CD4-positive, alpha-beta T cell treated with Interferon alpha-2 for 1 hour (primary cell): ENCODE measurements at regions not wholly inside any gene's neighbourhood (a gene's known extent, or its start where the extent isn't known, plus 50 kb on each side); places are given as distances from the start of the nearest gene placed in this dataset.

ENCODE experiments used
- DNase-seq, 2 donors: peaks; one replicate each; pipeline ENCODE4 v3.0.0-alpha.2; 2020 to 2022

DNA sequence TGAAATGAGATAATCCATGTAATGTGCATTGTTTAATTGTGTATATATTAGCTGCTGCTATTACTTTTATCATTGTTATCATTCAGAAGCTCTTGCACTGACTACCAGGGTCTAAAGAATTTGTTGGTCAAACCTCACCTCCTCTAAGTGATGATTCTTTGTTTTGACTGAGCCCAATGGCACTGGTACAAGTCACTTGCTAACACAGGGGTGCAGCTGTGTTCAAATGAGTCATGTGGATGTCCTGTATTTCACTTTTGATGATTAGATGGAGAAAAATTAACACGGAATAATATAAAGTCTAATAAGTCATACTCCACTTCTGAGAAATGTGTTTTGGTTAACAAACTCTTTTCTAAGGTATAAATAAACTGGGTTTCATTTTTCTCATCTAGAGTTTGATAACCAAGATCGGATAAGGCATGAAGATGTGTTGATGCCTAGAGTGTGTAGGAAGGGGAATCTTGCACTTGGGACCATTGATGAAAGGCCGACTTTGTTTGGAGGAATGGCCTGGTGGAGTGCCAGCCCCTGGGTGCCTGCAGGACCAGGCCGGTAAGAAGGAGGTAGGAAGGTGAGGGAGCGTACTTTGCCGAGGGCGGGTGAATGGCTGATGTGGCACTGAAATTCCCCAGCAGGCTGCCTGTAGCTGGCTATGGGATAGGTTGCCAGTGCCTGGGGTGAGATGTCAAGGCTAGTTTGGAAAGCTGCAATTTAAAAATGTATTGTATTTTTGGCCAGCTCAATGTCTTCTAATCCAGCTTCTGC is 244.7 kb upstream of the ZPLD1 start:
- DNase-seq, result no peak

GRCh38 chr3:102192575-102192974 is 242.2 kb upstream of the ZPLD1 start:
- DNase-seq, result no peak

DNA sequence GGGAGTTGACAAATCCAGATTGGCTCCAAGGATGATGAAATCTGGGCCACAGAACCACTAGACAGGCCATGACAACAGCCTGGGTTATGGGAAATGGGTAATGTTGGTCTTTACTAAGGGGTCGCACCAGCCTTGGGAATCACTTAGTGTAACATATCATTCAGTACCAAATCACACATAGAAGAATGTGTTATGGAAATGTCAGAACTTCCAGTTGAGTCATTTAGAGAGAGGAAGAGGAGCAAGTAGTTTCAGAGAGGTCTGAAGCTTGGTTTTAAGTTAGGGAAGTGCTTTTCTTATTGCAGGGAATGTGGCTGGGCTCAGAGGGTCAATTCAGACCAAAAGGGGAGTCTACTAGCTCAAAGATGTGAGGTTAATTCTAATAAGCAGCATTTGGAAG is 241.6 kb upstream of the ZPLD1 start:
- DNase-seq, result no peak

GRCh38 chr3:102194001-102194400 is 240.8 kb upstream of the ZPLD1 start:
- no peak for DNase-seq

DNA sequence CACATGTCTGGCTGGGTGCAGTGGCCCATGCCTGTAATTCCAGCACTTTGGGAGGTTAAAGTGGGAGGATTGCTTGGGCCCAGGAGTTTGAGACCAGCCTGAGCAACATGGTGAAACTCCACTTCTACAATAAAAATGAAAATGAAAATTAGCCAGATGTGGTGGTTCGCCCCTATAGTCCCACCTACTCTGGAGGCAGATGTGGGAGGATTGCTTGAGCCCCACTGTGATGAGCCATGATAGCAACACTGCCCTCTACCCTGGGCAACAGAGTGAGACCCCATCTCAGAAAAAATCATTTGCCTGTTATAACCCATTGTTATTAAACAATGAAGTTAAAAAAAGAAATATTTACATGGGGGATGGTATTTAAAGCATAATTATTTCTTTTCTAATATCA is 240.1 kb upstream of the ZPLD1 start:
- no peak for DNase-seq

DNA sequence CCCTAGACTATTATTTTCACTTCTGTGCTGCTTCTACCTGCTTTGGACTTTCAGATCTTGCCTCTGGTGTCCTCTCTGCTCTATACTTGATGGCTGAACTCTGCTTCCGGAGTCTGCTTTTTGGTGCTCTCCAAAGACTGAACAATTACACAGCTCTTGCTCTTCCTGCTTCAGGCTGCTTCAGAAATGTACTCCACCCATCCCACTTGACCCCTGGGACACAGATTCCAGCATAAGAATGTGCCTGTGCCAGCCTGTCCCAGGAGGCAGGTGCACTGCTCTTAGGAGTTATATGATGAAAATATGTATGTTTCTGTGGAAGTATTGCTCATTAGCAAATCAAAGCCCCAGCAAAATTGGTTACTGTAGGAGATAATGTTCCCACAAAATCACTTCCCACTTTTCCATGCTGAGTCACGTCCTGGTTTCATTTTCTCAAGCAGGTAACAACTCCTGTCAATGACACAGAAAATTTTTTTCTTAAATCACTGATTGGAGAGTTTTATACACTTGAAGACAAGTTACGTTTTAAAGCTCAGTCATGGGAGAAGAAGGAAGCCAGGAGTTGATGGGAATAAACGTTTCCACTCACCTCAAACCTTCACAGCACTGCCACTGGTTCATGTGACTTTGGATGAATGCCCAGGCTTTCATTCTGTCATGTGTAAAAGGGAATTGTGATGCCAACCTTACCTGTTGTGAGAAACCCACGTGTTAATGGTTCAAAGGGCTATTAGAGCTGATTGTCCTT is 239.4 kb upstream of the ZPLD1 start:
- no peak for DNase-seq

DNA sequence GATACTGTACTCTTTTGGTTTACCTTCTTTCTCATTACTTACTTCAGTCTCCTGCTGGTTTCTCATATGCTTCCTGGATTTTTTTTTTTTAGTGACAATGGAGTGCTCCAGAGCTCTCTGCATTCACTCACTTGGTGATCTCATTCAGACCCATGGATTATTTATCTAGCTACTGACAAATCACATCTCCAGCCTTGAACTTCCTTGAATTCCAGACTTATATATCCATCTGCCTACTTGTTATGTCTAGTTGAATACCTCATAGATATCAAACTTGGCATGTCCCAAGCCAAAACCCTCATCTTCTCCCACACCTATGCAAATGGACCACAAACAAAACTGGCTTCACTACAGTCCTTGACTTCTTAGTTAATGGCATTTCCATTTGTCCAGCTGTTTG is 234.7 kb upstream of the ZPLD1 start:
- no peak for DNase-seq

DNA sequence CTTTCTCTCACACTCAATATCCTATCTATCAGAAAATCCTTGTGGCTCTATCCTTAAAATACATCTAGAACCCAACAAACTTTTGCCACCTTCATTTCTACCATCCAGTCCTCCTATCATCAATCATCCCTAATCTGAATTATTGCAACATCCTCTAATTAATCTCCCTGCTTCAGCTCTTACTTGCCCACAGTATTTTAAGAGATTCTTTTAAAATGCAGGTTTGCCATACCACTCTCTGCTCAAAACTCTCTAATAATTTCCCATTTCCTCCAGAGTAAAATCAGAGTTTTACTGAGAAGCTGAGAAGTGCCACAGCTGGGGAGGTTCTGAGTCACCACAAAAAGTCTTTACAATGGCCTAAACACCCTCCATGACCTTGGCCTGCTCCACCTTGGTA is 234.3 kb upstream of the ZPLD1 start:
- no peak for DNase-seq

DNA sequence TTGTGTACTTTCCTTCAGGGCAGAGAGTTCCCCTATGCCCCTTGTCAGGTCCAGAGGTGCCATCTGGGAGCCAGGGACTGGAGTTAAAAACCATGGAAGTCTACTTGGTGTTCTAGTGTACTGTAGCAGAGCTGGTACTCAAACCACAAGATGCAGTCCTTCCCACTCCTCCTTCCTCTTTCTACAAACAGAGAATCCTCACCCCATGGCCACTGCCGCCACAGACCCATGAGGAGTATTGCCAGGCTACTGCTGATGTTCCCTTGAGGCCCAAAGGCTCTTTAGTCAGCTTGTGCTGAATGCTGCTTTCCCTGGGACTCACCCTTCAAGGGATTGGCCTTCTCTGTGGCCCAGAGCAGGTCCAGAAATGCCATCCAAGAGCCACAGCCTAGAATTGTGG is 229.2 kb upstream of the ZPLD1 start:
- DNase-seq, result no peak

DNA sequence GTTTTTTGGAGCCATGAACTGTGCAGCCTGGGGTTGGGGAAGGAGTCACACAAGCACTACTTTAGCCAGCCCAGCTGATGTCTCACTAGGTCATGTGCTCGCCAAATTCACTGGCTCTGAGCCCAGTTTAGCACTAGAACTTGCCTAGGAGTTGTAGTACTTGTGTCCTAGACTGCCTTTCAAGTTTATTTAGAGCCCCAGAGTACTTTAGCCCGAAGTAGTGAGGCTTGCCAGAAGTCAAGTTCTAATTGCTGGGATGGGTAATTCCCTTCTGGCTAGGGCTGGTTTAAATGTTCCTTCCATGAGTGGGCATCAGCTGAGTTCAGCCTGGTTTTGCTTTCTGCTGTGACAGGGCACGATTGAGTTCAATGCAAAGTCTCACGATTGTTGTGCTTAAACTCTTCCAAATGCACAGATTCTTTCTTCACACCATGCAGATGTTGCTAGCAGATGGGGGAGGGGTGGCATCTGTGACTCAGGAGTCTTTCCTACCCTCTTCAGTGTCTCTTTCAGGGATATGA is 228.2 kb upstream of the ZPLD1 start:
- DNase-seq, result no peak

DNA sequence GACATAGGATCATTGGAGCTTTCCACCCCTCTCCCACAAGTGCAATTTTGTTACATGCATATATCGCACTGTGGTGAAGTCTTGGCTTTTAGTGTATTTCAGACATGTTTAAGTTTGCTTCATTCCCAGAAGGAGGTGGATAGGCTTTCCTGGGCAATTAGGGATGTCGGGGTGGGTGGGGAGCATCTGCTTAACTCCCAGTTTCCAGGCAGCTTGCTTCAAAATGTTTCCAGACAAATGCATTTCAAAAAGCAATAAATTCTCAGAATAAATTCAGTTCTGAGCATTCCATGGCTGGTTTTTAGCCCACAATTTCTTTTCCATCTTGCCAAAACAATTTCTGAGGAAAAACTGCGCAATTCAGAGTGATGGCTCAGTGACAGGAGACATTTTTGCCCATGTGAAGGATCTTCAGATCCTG is 227.7 kb upstream of the ZPLD1 start:
- DNase-seq, result no peak

DNA sequence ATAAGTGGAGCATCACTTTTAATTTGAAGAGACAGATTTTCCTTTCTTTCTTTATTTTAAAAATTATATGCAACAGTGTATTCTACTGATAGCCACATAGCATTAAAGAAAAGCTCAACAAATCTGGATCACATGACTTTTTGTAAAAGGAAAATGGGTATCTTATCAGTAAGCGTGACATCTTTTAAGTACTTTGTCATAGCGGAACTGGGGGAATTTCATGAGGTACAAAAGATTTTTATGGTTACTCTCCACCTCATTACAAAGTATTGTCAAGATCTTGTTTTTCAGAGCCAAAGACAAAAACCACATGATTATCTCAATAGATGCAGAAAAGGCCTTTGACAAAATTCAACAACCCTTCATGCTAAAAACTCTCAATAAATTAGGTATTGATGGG is 219.6 kb upstream of the ZPLD1 start:
- DNase-seq, result peak in 1 of 2 donors; percentile 23

- DNase-seq, result peak in 1 of 2 donors; percentile 19
Observed at GRCh38 chr3:102223132-102223531, 211.7 kb upstream of the ZPLD1 start.

GRCh38 chr3:102224171-102224570 is 210.6 kb upstream of the ZPLD1 start:
- peak; percentile 12 to 23 for DNase-seq

DNA sequence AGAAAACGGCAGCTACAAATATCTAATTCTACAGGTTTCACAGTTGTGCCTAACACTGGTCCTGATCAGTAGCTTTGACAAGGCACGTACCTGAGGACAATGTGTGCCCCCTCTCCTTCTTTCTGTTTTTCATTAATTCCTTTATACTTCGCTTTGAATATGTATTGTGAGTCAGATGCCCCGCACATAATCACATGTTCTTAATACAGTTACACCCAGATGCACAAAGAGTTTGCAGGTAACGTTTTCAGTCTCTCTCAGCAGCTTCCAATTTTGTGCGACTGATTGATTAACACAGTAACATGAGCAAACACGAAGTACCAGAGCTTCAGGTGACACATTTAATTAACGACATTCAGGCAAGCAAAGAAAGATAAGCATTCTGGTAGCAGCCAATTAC is 209.8 kb upstream of the ZPLD1 start:
- no peak for DNase-seq

DNA sequence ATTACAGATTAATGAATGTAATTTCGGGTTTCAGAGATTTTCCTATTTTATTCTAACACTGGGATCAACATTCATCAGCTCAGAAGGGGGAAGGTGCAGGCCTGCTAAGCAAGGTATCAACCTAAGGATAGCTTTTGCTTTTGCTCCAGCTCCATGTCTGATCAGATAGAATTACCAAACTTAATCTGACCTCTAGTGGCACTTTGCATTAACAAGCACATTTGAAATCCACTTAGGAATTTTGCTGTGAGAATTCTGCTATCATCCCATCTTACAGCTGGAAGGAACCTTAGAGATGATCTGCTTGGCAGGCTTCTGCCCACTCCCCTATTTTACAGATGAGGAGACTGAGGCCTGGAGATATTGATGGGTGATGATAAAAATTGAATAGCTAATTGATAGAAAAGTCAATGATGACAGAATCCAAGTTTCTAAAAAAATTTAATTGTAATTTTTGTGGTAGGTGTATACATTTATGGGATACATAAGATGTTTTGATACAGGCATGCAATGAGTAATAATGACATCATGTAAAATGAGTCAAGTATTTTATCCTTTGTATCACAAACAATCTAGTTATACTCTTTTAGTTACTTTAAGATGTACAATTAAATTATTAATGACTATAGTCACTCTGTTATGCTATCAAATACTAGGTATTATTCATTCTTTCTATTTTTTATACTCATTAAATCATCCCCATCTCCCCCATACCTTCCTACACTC is 209.2 kb upstream of the ZPLD1 start:
- DNase-seq, result peak in 1 of 2 donors; percentile 54

DNA sequence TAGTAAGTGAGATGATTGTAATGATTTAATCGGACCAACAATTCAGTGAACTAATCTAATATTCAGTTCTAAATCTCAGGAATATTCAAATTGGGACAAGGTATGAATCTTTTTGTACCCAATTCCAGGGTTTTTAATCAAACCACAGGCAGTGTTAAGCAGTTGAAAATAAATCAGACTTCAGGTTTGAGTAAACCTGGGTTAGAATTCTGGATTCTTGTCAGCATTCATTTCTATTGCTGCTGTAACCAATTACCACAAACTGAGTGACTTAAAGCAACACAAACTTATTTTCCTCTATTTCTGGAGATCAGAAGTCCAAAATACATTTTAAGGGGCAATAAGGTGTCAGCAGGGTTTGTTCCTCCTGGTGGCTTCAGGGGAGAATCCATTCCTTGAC is 208.4 kb upstream of the ZPLD1 start:
- DNase-seq, result no peak

DNA sequence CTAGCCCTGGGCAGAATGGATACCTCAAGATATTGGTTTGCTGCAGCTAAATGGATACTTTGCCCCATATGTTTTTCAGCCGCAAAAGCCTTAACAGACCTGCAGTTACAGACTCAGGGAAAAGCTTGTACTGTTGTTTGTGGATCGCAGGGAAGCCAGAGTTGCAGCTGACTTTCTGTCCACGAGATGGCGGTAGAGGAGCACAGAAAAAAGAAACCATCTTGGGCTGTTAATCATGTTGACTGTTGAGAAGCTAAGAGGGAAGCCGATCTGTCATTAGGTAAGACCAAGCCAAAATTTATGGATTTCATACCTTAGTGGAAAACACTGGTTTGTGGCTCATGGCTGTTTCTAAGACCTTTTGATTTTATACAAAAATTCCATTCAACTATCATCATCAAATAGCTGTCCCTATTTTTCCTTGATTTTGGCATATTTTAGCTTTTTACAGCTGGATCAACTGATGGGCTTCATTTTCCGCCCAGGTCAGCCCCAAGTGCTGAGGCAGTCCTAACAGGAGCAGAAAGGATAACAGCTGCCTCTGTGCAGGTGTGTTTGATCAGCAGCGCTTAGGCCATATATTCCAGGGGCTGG is 205.7 kb upstream of the ZPLD1 start:
- DNase-seq, result peak; percentile 74 to 83

GRCh38 chr3:102230057-102230456 is 204.8 kb upstream of the ZPLD1 start:
- no peak for DNase-seq

DNA sequence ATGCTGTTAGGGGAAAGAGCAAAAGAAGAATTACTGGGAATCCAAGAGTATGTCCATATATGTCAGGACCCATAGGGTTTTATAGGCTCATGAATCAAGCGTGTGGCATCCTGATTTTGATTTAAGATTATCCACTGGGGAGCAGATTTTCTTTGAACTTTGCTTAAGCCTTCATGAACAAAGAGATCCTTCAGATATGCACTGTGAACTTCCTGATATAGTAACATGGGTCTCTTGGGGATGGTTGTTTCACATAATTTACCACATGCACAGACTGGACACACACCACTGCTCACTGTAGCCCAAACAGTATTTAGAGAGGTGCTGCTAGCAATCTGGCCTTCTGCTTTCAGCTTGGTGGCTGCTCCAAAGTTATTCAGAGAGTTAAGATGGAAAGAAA is 200.9 kb upstream of the ZPLD1 start:
- DNase-seq, result no peak

DNA sequence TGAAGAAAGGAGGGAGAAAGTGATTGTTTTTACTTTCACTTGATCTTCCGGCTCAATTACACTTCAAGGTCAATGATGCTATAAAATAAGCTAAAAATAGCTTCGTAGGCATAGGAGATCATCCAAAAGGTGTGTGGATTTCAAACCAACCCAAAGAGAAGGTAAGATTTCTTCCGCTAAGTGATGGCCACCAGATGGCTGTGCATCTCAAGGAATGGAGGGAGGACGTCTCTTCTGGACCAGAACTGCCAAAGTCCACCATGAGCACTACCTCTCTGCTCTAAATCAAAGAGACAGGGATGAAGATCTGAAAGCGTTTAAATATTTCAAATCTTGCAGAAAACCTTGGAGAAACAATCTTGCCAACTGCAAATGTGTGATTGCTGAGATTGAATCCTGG is 199.1 kb upstream of the ZPLD1 start:
- DNase-seq, result no peak

GRCh38 chr3:102237181-102237580 is 197.6 kb upstream of the ZPLD1 start:
- no peak for DNase-seq

DNA sequence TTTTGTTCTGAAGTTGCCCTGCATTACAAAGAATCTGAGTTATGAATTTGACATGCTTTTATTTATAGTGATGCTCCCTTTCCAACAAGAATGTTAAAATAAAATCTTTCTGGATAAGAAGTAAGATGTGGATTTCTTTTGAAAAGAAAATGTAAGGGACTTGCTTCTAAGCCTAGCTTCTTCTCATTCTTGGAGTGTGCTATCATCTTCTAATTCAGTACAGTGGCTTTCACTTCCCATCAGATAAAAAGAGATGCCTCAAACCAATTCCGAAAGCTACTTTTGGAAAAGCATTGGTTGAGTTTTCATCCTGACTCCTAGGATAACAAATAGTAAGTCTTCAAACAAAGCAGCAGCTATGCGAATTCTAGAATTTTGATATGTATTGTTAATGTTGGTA is 197.0 kb upstream of the ZPLD1 start:
- no peak for DNase-seq
